ENCODE measurements at regions not wholly inside any gene's neighbourhood (a gene's known extent, or its start where the extent isn't known, plus 50 kb on each side); places are given as distances from the start of the nearest gene placed in this dataset.

DNA sequence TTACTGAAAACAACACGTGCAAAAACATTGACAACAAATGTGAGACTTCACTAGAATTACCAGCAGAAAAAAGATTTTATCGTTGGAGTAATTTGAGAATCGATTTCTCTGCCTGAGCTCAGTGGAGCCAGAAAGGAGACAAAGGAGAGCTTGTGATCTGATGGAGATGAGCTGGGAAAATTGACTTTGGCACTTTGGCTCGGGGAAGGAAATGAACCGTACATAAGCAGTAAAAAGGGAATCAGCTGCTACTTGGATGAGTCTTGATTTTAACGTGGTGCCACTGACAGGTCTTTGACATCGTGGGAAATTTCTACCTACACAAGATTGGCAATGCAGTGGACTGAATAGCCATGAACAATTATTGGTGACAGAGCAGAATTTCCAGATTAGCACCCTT, 244.7 kb upstream of the RPS23 start:
- TF ChIP-seq, protein P1, sequence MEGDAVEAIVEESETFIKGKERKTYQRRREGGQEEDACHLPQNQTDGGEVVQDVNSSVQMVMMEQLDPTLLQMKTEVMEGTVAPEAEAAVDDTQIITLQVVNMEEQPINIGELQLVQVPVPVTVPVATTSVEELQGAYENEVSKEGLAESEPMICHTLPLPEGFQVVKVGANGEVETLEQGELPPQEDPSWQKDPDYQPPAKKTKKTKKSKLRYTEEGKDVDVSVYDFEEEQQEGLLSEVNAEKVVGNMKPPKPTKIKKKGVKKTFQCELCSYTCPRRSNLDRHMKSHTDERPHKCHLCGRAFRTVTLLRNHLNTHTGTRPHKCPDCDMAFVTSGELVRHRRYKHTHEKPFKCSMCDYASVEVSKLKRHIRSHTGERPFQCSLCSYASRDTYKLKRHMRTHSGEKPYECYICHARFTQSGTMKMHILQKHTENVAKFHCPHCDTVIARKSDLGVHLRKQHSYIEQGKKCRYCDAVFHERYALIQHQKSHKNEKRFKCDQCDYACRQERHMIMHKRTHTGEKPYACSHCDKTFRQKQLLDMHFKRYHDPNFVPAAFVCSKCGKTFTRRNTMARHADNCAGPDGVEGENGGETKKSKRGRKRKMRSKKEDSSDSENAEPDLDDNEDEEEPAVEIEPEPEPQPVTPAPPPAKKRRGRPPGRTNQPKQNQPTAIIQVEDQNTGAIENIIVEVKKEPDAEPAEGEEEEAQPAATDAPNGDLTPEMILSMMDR (conservative IDR thresholded peaks at IDR 0.05; ENCODE audit: low read length) = no peak
- no peak for TF ChIP-seq EZH2phosphoT487 (IDR thresholded peaks at IDR 0.05; ENCODE audit: borderline replicate concordance, low read depth, low read length)
